Activated CD4-positive, alpha-beta T cell treated with anti-CD3 and anti-CD28 coated beads, Interleukin-2, amount 50 U/mL, for 48 hours (primary cell): ENCODE measurements at regions not wholly inside any gene's neighbourhood (a gene's known extent, or its start where the extent isn't known, plus 50 kb on each side); places are given as distances from the start of the nearest gene placed in this dataset.
"Not testable (repeated sequence)": the region's sequence is repeated elsewhere in the genome, so short reads cannot be mapped to it uniquely, and the experiment has no call there.

Source experiments
- DNase-seq, 2 experiments: peaks; one replicate each; pipeline ENCODE4 v3.0.0-alpha.2; 2020

DNA sequence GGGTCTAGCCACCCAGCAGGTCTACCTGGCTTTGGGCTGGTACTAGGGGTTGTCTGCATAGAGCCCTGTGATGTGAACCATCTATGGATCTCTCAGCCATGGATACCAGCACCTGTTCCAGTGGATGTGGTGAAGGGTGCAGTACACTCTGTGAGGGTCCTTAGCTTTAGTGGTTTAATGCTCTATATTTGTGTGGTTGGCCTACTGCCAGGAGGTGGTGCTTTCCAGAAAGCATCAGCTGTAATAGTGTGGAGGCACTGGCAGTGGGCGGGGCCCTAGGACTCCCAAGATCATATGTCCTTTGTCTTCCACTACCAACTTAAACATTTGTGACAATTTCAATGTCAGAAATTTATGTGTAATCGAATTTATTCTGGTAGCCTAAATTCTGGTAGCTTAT, 1065.1 kb downstream of the RPIA start:
- not testable (repeated sequence) for DNase-seq

- not testable (repeated sequence) for DNase-seq
Observed at GRCh38 chr2:89758332-89759026, 1067.0 kb downstream of the RPIA start.

DNA sequence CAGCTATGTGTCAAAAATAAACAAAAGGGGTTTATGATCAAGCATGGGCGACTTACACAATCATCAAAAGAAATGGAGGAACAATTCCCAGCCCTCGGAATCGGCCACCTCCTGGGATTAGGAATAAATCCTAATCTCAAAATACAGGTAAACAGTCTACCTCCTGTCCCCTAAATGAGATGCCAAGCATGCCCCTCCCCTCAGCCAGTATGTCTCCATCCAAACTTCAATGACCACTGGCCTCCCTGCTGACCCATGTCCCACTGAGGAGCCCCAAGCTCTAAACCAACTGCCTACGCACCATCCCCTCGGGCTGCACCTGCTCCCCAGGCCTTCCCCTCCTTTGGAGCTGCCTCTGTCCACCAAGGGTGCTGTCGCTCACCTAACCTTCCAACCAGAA, 1069.3 kb downstream of the RPIA start:
- not testable (repeated sequence) for DNase-seq

- DNase-seq = not testable (repeated sequence)
Observed at GRCh38 chr2:89761171-89761570, 1069.7 kb downstream of the RPIA start.

DNA sequence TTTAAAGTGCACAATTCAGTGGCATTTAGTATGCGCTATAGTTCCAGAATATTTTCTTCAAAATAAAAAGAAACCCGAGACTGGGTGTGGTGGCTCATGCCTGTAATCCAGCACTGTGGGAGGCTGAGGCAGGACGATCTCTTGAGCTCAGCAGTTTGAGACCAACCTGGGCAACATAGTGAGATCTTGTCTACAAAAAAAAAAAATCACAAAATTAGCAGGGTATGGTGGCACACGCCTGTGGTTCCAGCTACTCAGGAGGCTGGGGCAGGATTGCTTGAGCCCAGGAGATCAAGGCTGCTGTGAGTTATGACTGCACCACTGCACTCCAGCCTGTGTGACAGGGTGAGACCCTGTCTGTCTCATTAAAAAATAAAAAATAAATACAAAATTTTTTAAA, 1070.4 kb downstream of the RPIA start:
- not testable (repeated sequence) for DNase-seq

GRCh38 chr2:89762461-89763253, 1071.2 kb downstream of the RPIA start:
- not testable (repeated sequence) for DNase-seq

- no peak for DNase-seq
Observed at GRCh38 chr2:89763254-89763580, 1071.7 kb downstream of the RPIA start.

DNA sequence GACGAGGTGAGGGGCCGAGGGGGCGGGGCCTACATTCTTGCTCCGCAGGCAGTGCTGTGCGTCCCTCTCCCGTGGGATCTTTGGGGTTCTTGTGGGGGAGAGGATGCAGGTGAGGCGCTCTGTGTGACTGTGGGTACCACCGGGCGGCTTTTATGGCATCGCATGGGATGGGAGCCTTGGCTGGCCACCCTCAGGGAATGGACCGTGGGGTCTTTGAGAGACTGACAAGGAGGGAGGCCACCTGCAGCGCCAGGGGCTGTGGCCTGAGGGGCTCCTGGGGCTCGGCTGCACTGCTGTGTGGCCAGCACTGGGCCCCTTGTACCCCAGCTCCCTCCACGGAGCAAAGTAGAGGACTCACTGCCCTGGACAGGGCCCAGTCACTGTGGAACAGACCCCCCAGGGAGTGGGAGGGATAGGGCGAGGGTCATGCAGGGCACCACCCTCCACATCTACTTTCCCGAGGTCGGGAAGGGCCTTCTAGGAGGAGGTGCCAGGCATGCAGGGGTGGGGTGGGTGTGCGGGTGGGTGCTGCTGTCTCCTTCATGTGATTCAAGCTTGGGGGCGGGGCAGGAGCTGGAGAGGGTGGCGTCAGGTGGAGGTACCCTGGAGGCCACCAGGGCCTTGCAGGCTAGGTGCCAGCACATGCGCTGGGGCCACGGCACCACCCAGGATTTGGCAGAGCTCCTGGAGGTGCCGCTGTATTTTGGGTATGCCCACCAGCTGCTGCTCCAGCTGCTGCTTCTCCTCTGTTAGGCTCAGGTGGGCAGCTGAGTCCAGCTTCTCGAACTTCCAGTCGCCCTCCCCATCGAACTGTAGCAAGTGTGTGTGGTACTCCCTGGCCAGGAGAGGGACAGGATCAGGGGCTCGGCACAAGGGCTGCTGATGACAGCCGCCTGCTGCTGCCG, 1072.4 kb downstream of the RPIA start:
- DNase-seq = no peak

- DNase-seq = not testable (repeated sequence)
Observed at GRCh38 chr2:89764571-89765360, 1073.3 kb downstream of the RPIA start.

GRCh38 chr2:89765361-89765718, 1073.9 kb downstream of the RPIA start:
- not testable (repeated sequence) for DNase-seq

DNA sequence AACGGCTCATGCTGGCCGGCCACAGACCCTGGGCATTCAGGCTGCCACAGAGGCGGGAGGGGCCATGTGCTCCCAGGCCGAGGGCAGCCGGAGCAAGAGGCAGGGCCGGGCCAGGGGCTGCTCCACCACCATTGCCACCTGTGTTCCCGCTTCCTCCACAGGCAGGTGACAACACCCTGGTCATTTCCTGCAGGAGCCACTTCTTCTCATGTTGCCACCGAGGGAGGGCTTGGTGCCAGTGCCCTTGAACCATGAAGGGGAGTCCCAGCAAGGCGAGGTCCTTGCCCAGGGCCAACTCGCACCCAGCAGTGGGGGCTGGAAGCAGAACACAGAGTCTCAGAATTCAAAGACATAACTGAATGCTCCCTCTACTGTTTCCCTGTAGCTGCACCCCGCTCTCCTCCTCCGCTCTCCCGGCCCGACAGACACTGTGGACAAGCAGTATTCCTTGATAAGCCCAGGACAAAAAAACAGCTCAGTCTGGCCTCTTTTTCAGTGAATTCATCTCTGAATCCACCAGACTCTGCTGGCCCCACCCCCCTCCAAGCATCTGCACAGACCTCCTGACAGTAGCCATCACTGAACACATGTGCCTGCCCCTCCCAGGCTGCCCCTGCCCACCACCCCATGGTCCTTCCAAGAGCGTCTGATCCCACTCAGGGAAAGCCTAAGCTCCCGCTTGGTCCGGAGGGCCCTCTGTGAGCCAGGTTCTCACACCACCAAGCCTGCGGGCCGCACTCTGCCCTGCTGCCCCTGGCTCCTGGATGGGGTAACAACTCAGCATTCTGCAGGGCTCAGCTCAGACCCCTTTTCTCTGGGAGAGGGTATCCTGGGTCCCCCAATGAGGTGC, 1074.9 kb downstream of the RPIA start:
- not testable (repeated sequence) for DNase-seq

- not testable (repeated sequence) for DNase-seq
Observed at GRCh38 chr2:89767058-89767457, 1075.6 kb downstream of the RPIA start.

- DNase-seq = no peak
Observed at GRCh38 chr2:89767572-89768435, 1076.3 kb downstream of the RPIA start.

- no peak for DNase-seq
Observed at GRCh38 chr2:89775885-89776284, 1084.4 kb downstream of the RPIA start.

DNA sequence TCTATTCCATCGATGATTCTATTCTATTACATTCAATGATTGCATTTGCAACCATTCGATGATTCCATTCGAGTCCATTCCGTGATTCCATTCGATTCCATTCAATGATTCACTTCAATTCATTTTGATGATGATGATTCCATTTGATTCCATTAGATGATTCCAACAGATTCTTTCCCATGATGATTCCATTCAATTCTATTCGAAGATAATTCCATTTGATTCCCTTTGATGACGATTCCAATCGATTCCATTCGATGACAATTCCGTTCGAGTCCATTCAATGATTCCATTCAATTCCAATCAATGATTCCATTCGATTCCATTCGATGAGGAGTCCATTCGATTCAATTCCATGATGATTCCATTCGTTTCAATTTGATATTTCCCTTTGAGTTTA, 1088.8 kb downstream of the RPIA start:
- no peak for DNase-seq

DNA sequence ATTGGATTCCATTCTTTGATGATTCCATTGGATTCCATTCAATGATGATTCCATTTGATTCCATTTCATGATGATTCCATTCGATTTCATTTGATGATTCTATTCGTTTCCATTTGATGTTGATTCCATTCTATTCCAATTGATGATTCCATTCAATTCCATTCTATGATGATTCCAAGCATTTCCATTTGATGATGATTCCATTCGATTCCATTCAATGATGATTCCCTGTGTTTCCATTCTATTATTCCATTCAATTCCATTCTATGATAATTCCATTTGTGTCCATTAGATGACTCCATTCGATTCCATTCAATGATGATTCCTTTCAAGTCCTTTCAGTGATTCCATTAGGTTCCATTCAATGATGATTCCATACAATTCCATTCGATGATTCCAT, 1090.5 kb downstream of the RPIA start:
- no peak for DNase-seq

- DNase-seq = no peak
Observed at GRCh38 chr2:89784960-89785359, 1093.5 kb downstream of the RPIA start.

GRCh38 chr2:89785528-89785927, 1094.1 kb downstream of the RPIA start:
- DNase-seq = not testable (repeated sequence)

- DNase-seq = not testable (repeated sequence)
Observed at GRCh38 chr2:89786642-89787041, 1095.2 kb downstream of the RPIA start.

DNA sequence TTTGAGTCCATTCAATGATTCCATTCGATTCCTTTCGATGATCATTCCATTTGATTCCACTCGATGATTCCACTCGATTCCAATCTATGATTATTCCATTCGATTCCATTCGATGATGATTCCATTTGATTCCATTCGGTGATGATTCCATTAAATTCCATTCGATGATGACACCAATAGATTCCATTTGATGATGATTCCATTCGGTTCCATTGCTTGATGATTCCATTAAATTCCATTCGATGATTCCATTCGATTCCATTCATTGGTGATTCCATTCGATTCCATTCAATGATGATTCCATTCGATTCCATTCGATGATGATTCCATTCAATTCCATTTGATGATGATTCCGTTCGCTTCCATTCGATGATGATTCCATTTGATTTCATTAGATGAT, 1104.1 kb downstream of the RPIA start:
- DNase-seq = not testable (repeated sequence)
